ENCODE measurements at regions not wholly inside any gene's neighbourhood (a gene's known extent, or its start where the extent isn't known, plus 50 kb on each side); places are given as distances from the start of the nearest gene placed in this dataset.
A peak's percentile ranks its signal among the peaks of the same experiment; 100 is the strongest.

DNA sequence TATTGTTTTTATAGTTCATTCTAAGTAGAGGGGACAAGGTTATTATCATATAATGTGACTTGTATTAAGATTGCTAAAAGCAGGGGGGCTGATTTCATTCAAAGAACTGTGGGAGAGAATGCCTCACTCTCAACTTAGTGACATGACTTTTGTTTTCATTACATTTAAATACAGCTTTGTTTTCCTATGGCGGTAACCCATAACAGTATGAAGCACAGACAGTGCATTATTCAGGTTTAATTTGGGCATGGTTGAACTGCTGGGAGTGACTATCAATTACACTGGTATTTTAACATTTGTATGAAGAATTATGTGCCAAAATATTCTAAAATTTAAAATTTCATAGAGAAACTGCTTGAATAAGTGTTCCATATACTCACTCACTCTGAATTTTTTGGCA, 637.3 kb downstream of the USP25 start:
- H3K4me3 ChIP-seq (ENCODE audit: low read depth, low read length), result no peak overlapping the region
- no peak for DNase-seq (ENCODE audit: low read depth)
- TF ChIP-seq, protein P1, sequence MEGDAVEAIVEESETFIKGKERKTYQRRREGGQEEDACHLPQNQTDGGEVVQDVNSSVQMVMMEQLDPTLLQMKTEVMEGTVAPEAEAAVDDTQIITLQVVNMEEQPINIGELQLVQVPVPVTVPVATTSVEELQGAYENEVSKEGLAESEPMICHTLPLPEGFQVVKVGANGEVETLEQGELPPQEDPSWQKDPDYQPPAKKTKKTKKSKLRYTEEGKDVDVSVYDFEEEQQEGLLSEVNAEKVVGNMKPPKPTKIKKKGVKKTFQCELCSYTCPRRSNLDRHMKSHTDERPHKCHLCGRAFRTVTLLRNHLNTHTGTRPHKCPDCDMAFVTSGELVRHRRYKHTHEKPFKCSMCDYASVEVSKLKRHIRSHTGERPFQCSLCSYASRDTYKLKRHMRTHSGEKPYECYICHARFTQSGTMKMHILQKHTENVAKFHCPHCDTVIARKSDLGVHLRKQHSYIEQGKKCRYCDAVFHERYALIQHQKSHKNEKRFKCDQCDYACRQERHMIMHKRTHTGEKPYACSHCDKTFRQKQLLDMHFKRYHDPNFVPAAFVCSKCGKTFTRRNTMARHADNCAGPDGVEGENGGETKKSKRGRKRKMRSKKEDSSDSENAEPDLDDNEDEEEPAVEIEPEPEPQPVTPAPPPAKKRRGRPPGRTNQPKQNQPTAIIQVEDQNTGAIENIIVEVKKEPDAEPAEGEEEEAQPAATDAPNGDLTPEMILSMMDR (IDR thresholded peaks at IDR 0.05; ENCODE audit: low read depth, low read length, missing control alignments), result no peak
- in situ Hi-C loops (cut with HindIII; ENCODE audit: low sequenced_read_pairs), result no loop called here

DNA sequence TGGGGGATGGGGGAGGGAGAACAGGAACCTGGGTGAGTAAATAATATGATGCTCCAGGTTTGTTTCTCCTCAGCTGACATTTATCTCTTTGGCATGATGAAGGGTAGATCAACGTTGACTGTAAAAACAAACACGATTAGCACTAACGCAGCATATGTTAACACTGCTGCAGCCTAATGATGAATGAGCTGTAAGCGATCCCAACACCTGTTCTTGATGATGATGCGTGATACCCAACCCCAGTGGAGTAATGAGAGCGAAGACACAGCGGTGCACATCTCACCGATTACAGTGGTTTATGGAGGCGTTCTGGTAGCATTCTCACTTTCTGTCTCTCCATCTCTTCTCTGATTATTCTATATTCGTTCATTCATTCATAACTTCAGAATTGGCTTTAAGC, 640.4 kb downstream of the USP25 start:
- H3K4me3 ChIP-seq (ENCODE audit: low read depth, low read length), result no peak overlapping the region
- TF ChIP-seq, protein P1 (IDR thresholded peaks at IDR 0.05; ENCODE audit: low read depth, low read length, missing control alignments), result no peak
- no peak for DNase-seq (ENCODE audit: low read depth)
- in situ Hi-C loops (cut with HindIII; ENCODE audit: low sequenced_read_pairs), result no loop called here

DNA sequence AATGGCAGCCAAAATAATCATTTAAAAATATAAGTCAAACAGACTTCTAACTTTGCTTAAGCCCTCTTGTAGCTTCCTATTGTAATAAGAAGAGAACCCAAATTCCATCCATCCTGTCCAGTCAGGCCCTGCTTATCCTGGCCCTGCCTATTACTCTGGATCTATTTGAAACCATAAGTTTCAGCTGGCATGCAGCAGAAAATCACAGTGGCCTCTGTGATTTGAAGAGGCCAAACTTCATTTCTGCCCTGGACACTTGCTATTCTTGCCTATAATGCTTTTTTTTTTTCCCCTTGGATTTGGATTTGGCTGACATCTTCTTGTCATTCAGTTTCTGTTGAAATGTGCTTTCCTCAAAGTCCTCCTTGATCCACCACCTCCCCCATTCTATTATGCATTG, 642.8 kb downstream of the USP25 start:
- no peak for DNase-seq (ENCODE audit: low read depth)
- H3K4me3 ChIP-seq (ENCODE audit: low read depth, low read length), result no peak overlapping the region
- TF ChIP-seq, protein P1 (IDR thresholded peaks at IDR 0.05; ENCODE audit: low read depth, low read length, missing control alignments), result no peak
- in situ Hi-C loops (cut with HindIII; ENCODE audit: low sequenced_read_pairs), result no loop called here

DNA sequence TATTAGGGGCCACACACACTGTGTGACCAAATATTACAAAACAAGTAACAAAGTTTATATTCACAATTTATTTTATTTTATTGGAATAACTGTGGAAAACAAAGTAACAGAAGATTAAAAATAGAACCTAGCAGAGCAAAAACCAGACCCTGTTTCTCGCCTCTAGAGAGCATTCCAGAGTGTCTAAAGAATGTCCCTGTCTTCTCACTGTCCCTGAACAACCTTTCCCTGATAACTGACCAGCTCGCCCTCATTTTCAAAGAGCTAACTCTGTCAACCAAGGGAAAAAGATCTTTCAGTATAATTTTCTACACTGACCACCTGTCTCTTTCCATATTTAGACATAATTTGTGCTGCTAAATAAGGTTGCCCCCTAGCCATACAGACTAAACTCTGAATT, 646.9 kb downstream of the USP25 start:
- in situ Hi-C loops (cut with HindIII; ENCODE audit: low sequenced_read_pairs), result no loop called here
- no peak overlapping the region for H3K4me3 ChIP-seq (ENCODE audit: low read depth, low read length)
- TF ChIP-seq, protein P1 (IDR thresholded peaks at IDR 0.05; ENCODE audit: low read depth, low read length, missing control alignments), result no peak
- no peak for DNase-seq (ENCODE audit: low read depth)

DNA sequence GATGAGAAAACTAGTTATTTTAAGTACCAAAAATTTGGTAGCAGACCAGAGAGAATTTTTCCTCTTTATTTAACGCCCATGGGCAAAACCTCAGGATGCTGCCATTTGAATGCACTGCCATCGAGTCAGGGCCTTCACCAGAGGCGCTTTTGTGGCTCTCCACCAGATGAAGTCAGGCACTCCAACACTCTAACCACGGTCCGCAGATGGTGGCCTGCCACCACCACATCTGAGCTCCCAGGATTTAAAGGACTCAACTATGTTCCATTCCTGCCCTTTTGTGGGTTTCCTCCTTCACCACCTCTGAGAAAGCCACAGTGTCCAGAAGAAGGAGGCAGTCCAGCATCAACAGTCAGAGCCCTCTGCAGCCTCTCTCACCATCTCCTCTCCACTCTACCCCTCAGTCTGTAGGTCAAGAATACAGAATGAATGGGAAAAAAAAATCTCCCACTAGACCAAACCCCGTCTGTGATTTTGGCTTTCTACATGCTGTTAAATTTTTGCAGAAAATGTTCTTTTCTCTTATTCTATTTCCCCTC, 647.4 kb downstream of the USP25 start:
- in situ Hi-C loops (cut with HindIII; ENCODE audit: low sequenced_read_pairs), result no loop called here
- TF ChIP-seq, protein P1 (IDR thresholded peaks at IDR 0.05; ENCODE audit: low read depth, low read length, missing control alignments), result no peak
- peak; percentile 27 for DNase-seq (ENCODE audit: low read depth)
- no peak overlapping the region for H3K4me3 ChIP-seq (ENCODE audit: low read depth, low read length)

DNA sequence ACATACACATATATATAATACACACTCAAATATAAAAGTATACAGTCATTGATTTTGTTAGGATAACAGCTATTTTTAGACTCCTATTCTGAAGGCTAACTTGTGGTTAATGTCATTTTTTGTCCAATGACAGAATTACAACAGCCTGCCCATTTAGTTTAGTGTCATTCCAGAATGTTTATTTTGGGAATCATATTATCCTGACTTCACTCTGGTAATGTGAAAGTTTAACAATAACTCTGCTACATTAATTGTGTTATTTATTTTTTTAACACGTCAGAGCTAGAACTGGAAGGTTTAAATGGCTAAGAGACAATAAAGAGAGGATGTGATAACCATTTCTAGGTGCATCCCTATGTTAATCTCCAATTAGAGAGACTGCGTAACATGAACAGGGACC, 648.1 kb downstream of the USP25 start:
- DNase-seq (ENCODE audit: low read depth), result no peak
- in situ Hi-C loops (cut with HindIII; ENCODE audit: low sequenced_read_pairs), result no loop called here
- TF ChIP-seq, protein P1 (IDR thresholded peaks at IDR 0.05; ENCODE audit: low read depth, low read length, missing control alignments), result no peak
- no peak overlapping the region for H3K4me3 ChIP-seq (ENCODE audit: low read depth, low read length)

DNA sequence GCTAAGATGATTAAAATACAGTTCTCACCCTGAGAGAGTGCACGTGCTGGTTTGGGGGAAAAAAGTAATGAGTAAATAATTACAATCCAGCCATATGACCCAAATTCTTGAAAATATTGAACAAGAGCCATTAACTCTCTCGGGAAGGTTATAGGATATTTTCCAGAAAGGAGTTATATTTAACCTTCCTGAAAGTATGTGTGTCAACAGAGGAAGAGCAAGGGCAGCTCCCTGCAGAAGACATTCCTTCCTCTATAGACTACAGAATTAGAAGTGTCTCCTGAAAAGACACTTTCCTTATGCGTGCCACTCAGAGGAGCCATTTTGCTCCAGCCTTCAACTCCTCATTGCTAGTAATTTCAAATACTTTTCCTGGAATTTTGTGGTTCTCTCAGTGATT, 648.7 kb downstream of the USP25 start:
- TF ChIP-seq, protein P1 (IDR thresholded peaks at IDR 0.05; ENCODE audit: low read depth, low read length, missing control alignments), result no peak
- in situ Hi-C loops (cut with HindIII; ENCODE audit: low sequenced_read_pairs), result no loop called here

More for the DNA sequence above, 648.7 kb downstream of the USP25 start:
- no peak for DNase-seq (ENCODE audit: low read depth)
- H3K4me3 ChIP-seq (ENCODE audit: low read depth, low read length), result no peak overlapping the region

All from astrocyte of the cerebellum (primary cell).